IMR-90 (cell line): ENCODE measurements at regions not wholly inside any gene's neighbourhood (a gene's known extent, or its start where the extent isn't known, plus 50 kb on each side); places are given as distances from the start of the nearest gene placed in this dataset.

Source experiments
- ATAC-seq: fragments of 200-7000 bp; cut with Tn5 transposase; 2 replicates; pipeline ENCODE4 v1.9.1; 2020; ENCODE audit warnings: low read depth, mild to moderate bottlenecking, moderate library complexity
- BruUV-seq: library from RNA; stranded (reverse); fragments of 400-500 nt; replicated peaks from 2 replicates; lab custom pipeline; 2021; lab: Mats Ljungman, UMichigan
- CTCF ChIA-PET: fragments of 300-600 bp; formaldehyde crosslinking; extraction: SDS; loops from one replicate; lab custom pipeline; 2021; ENCODE audit warnings: antibody characterized with exemption; lab: Yijun Ruan, JAX
- POLR2A ChIA-PET: fragments of 300-600 bp; sonication (Branson Sonifier 250); formaldehyde crosslinking; loops from one replicate; lab custom pipeline; 2022; ENCODE audit warnings: antibody characterized with exemption; ENCODE audit not compliant: unreplicated experiment; lab: Charles Lee
- DNase-seq: peaks from one replicate; pipeline ENCODE4 v3.0.0; 2013
- H2AFZ ChIP-seq: replicated peaks from 2 replicates; pipeline ENCODE3; 2013; ENCODE audit warnings: low read length, mild to moderate bottlenecking; ENCODE audit not compliant: poor library complexity
- H2AK5ac ChIP-seq: 2 replicates; pipeline ENCODE4 v1.6.1; 2013; ENCODE audit warnings: low read depth, low read length, inconsistent platforms
- H2AK9ac ChIP-seq: replicated peaks from 2 replicates; pipeline ENCODE3; 2013; ENCODE audit warnings: mild to moderate bottlenecking, low read depth, low read length, moderate library complexity; ENCODE audit not compliant: poor library complexity
- H2BK120ac ChIP-seq: 2 replicates; pipeline ENCODE4 v1.6.1; 2013; ENCODE audit warnings: low read depth, low read length, inconsistent platforms
- H2BK15ac ChIP-seq: 3 replicates; pipeline ENCODE4 v1.6.1; 2013; ENCODE audit warnings: low read depth, low read length, inconsistent platforms
- H2BK20ac ChIP-seq: 2 replicates; pipeline ENCODE4 v1.6.1; 2013; ENCODE audit warnings: low read depth, mild to moderate bottlenecking, inconsistent platforms, low read length, moderate library complexity
- H2BK5ac ChIP-seq: 2 replicates; pipeline ENCODE4 v1.6.1; 2013; ENCODE audit warnings: mild to moderate bottlenecking, low read depth, low read length, inconsistent platforms; ENCODE audit not compliant: poor library complexity, severe bottlenecking
- H3K14ac ChIP-seq: replicated peaks from 2 replicates; pipeline ENCODE4 v1.6.1; 2013; ENCODE audit warnings: low read depth, low read length, inconsistent platforms
- H3K18ac ChIP-seq: 2 replicates; pipeline ENCODE4 v1.6.1; 2013; ENCODE audit warnings: low read depth, low read length, control low read depth
- H3K23ac ChIP-seq: 2 replicates; pipeline ENCODE4 v1.6.1; 2013; ENCODE audit warnings: low read depth, low read length, inconsistent platforms
- H3K27ac ChIP-seq: 2 replicates; pipeline ENCODE4 v1.5.1; 2013; ENCODE audit warnings: mild to moderate bottlenecking, control low read depth, low read length; ENCODE audit not compliant: insufficient read depth
- H3K27me3 ChIP-seq: 2 replicates; pipeline ENCODE4 v1.6.1; 2013; ENCODE audit warnings: low read length; ENCODE audit not compliant: control insufficient read depth, insufficient read depth
- H3K36me3 ChIP-seq: 2 replicates; pipeline ENCODE4 v1.6.1; 2013; ENCODE audit warnings: low read length, mixed read lengths; ENCODE audit not compliant: control insufficient read depth, insufficient read depth
- H3K4ac ChIP-seq: 2 replicates; pipeline ENCODE4 v1.6.1; 2013; ENCODE audit warnings: low read depth, low read length, inconsistent platforms
- H3K4me1 ChIP-seq: 2 replicates; pipeline ENCODE4 v1.6.1; 2013; ENCODE audit warnings: low read length, mixed read lengths; ENCODE audit not compliant: control insufficient read depth, insufficient read depth
- H3K4me2 ChIP-seq: 2 replicates; pipeline ENCODE4 v1.6.1; 2013; ENCODE audit warnings: low read depth, mild to moderate bottlenecking, control low read depth, low read length, moderate library complexity
- H3K4me3 ChIP-seq: 2 replicates; pipeline ENCODE4 v1.5.1; 2013; ENCODE audit warnings: low read depth, mild to moderate bottlenecking, control low read depth, low read length, moderate library complexity; ENCODE audit not compliant: insufficient read depth
- H3K56ac ChIP-seq: 2 replicates; pipeline ENCODE4 v1.6.1; 2013; ENCODE audit warnings: low read length, inconsistent platforms; ENCODE audit not compliant: insufficient read depth; ENCODE audit errors: extremely low read depth
- H3K79me1 ChIP-seq, 2 experiments: 2 replicates each; pipeline ENCODE4 v1.6.1; 2013; ENCODE audit warnings: low read length in 2 of 2, inconsistent platforms in 1 of 2, low read depth in 1 of 2
- H3K9ac ChIP-seq: 2 replicates; pipeline ENCODE4 v1.6.1; 2013; ENCODE audit warnings: low read depth, low read length, control low read depth
- H3K9me1 ChIP-seq: 2 replicates; pipeline ENCODE4 v1.6.1; 2013; ENCODE audit warnings: low read length, inconsistent platforms; ENCODE audit not compliant: insufficient read depth
- H3K9me3 ChIP-seq: 2 replicates; pipeline ENCODE4 v1.6.1; 2013; ENCODE audit warnings: low read length; ENCODE audit not compliant: control insufficient read depth, insufficient read depth
- H4K20me1 ChIP-seq: 2 replicates; pipeline ENCODE4 v1.6.1; 2013; ENCODE audit warnings: low read length, inconsistent platforms; ENCODE audit not compliant: insufficient read depth
- H4K5ac ChIP-seq: 2 replicates; pipeline ENCODE4 v1.6.1; 2013; ENCODE audit warnings: mild to moderate bottlenecking, low read depth, low read length, control low read depth
- H4K8ac ChIP-seq, 2 experiments: 2 replicates each; pipeline ENCODE4 v1.6.1; 2013; ENCODE audit warnings: low read depth in 2 of 2, low read length in 2 of 2, control low read depth in 1 of 2, inconsistent platforms in 1 of 2
- H4K91ac ChIP-seq: 2 replicates; pipeline ENCODE4 v1.6.1; 2013; ENCODE audit warnings: low read depth, low read length, inconsistent platforms; ENCODE audit not compliant: insufficient read depth
- BHLHE40 ChIP-seq: fragments of 150-350 bp; IDR thresholded peaks from 2 replicates; pipeline ENCODE4 v1.6.1; 2016; ENCODE audit warnings: mild to moderate bottlenecking, low read depth, low read length
- MAFK ChIP-seq: IDR thresholded peaks from 2 replicates; pipeline ENCODE4 v1.6.1; 2012; ENCODE audit warnings: low read depth, low read length, improper control_type of control experiment
- WGBS, 2 experiments: methylation state at CpG; one replicate each; pipeline versions ENCODE4 v1.1.5 to v1.1.7; 2013; ENCODE audit warnings: missing lambda C conversion rate in 2 of 2; ENCODE audit not compliant: insufficient read length in 1 of 2; ENCODE audit errors: extremely low coverage in 2 of 2; 5-methylcytosine and 5-hydroxymethylcytosine counted together
- dilution Hi-C: fragments of 300-500 bp; cut with HindIII; formaldehyde crosslinking; loops from one replicate; pipeline ENCODE4 v1.14.3; 2018; ENCODE audit warnings: low sequenced_read_pairs; ENCODE audit not compliant: unreplicated experiment
- in situ Hi-C: fragments of 300-500 bp; cut with MboI; formaldehyde crosslinking; loops from 3 replicates; pipeline ENCODE4 v1.14.3; 2019; ENCODE audit warnings: low sequenced_read_pairs, inconsistent platforms, mixed read lengths
- intact Hi-C: fragments of 100-400 bp; cut with micrococcal nuclease; formaldehyde crosslinking; loops from 2 replicates; pipeline ENCODE4 v1.10.0; 2022

DNA sequence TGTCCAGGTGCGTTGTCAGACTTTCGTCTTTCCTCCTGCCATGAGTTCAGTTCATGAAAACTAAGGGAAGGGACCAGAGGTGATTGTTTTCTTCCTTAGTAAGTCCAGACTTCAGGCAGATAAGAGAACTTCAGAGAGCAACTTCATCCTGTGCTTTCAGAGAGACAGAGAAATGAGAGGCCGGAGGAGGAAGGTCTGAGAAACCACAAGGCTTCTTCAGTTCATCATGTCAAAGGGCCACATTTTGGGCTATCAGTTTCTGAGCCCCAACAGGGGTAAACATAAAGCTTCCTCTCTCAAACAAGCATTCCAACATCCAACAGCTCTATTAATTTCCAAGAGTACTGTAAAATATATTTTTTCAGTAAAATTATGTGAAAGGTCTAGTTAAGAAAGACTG lies 668.4 kb upstream of the NRP1 start:
- no peak overlapping the region for H4K8ac ChIP-seq
- BruUV-seq, result no TSS peak
- dilution Hi-C loops (no loop called here), in situ Hi-C loops (no loop called here), intact Hi-C loops (no loop called here)
- H4K20me1 ChIP-seq, result no peaks in the 10 kb centered on the region
- H3K9ac ChIP-seq, result no peak overlapping the region
- no peak overlapping the region for H3K4ac ChIP-seq
- no peak overlapping the region for H2AK5ac ChIP-seq
- H3K36me3 ChIP-seq, result no peaks in the 10 kb centered on the region
- H3K4me2 ChIP-seq, result no peak overlapping the region
- no peak for ATAC-seq
- no peak overlapping the region for H4K5ac ChIP-seq
- no peaks in the 10 kb centered on the region for H3K9me1 ChIP-seq
- no peak overlapping the region for H3K4me3 ChIP-seq
- no peak for DNase-seq
- no peak overlapping the region for H3K23ac ChIP-seq
- H3K27me3 ChIP-seq, result peaks cover 9% of the 10 kb centered on the region; the same call in 1 of the 2 replicates
- TF ChIP-seq BHLHE40 (no peak), MAFK (no peak)
- WGBS, 2 experiments, result 100% methylated on average over 1 of the region's 3 CpGs; no CpG with 5 or more reads in 1 of the 2 experiments
- no peak overlapping the region for H2AK9ac ChIP-seq
- H3K79me1 ChIP-seq, result no peaks in the 10 kb centered on the region
- H2BK20ac ChIP-seq, result no peak overlapping the region
- no peak overlapping the region for H3K14ac ChIP-seq
- H2AFZ ChIP-seq, result no peak overlapping the region
- ChIA-PET CTCF (no interaction called here), POLR2A (no interaction called here)
- H3K27ac ChIP-seq, result no peak overlapping the region
- no peak overlapping the region for H2BK5ac ChIP-seq
- no peak overlapping the region for H2BK15ac ChIP-seq
- no peak overlapping the region for H3K18ac ChIP-seq
- 0 out of 2 replicates have a peak, but pooled peaks cover 2% of the 10 kb centered on the region for H3K9me3 ChIP-seq
- H2BK120ac ChIP-seq, result no peak overlapping the region
- no peak overlapping the region for H3K56ac ChIP-seq
- H3K4me1 ChIP-seq, result no peaks in the 10 kb centered on the region
- no peak overlapping the region for H4K91ac ChIP-seq
